ENCODE measurements at regions not wholly inside any gene's neighbourhood (a gene's known extent, or its start where the extent isn't known, plus 50 kb on each side); places are given as distances from the start of the nearest gene placed in this dataset.

- Histone ChIP-seq H3K4me3 (no peak overlapping the region), H3K9me3 (replicated peaks in 1 of 3) (no peaks in the 10 kb centered on the region), H3K4me1 (replicated peaks in 1 of 2) (no peaks in the 10 kb centered on the region), H3K36me3 (replicated peaks in 1 of 2) (no peaks in the 10 kb centered on the region), H3K27ac (no peak overlapping the region), H3K27me3 (no peaks in the 10 kb centered on the region)
- intact Hi-C loops (cut with DNase I) = no loop called here
- DNase-seq = no peak
- TF ChIP-seq CTCF (IDR thresholded peaks at IDR 0.05) (no peak), POLR2A (IDR thresholded peaks at IDR 0.05) (no peak)
- 66 to 73% (median 69%) methylated on average over 3 of the region's 3 CpGs for WGBS, 4 donors
Measured at GRCh38 chrX:87049567-87049966, 468.0 kb upstream of the KLHL4 start.

DNA sequence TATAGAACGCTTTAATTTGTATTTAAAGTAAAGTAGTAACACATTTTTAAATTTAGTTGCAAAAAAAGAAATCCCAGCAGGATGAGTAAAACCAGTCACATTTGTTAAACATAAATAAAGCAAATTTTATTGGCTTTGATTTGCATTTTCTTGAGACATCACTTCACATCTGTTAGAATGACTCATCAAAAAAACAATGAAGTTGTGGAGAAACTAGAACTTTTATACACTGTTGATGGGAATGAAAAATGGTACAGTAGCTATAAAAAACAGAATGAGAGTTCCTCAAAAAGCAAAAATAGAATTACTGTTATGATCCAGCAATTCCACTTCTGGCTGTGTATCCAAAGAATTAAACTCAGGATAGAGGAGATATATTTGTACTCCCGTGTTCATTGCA, 454.0 kb upstream of the KLHL4 start:
- H3K4me1 ChIP-seq (replicated peaks in 1 of 2) = no peaks in the 10 kb centered on the region
- no peak for DNase-seq
- no peak overlapping the region for H3K27ac ChIP-seq
- no peak overlapping the region for H3K4me3 ChIP-seq
- H3K9me3 ChIP-seq (replicated peaks in 1 of 3) = no peaks in the 10 kb centered on the region
- WGBS, 4 donors = 62 to 76% (median 64%) methylated on average over 2 of the region's 2 CpGs
- intact Hi-C loops (cut with DNase I) = no loop called here
- H3K27me3 ChIP-seq = peaks cover 13% of the 10 kb centered on the region
- TF ChIP-seq CTCF (IDR thresholded peaks at IDR 0.05) (no peak), POLR2A (IDR thresholded peaks at IDR 0.05) (no peak)
- H3K36me3 ChIP-seq (replicated peaks in 1 of 2) = no peaks in the 10 kb centered on the region

DNA sequence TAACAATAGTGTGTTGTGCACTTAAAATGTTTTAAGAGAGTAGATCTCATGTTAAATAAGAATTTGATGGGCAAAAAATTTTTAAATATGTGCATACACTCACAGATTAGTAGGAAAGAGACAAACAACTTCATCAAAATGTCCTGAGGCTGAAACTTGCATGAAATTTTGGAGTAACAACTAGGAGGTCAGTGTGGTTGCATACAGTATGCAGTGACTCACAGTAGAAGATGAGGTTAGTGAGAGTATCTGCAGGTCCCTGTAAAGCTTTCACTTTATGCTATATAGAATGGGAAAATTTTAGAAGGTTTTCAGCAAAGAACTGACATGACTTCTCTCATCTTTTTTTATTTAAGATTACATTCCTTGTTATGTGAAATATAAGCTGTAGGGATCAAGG, 453.1 kb upstream of the KLHL4 start:
- Histone ChIP-seq H3K27ac (no peak overlapping the region), H3K36me3 (replicated peaks in 1 of 2) (no peaks in the 10 kb centered on the region), H3K4me1 (replicated peaks in 1 of 2) (no peaks in the 10 kb centered on the region), H3K9me3 (replicated peaks in 1 of 3) (no peaks in the 10 kb centered on the region), H3K4me3 (no peak overlapping the region), H3K27me3 (peaks cover 13% of the 10 kb centered on the region)
- no peak for TF ChIP-seq POLR2A (IDR thresholded peaks at IDR 0.05)
- no peak for TF ChIP-seq CTCF (IDR thresholded peaks at IDR 0.05)
- DNase-seq = no peak
- intact Hi-C loops (cut with DNase I) = no loop called here

DNA sequence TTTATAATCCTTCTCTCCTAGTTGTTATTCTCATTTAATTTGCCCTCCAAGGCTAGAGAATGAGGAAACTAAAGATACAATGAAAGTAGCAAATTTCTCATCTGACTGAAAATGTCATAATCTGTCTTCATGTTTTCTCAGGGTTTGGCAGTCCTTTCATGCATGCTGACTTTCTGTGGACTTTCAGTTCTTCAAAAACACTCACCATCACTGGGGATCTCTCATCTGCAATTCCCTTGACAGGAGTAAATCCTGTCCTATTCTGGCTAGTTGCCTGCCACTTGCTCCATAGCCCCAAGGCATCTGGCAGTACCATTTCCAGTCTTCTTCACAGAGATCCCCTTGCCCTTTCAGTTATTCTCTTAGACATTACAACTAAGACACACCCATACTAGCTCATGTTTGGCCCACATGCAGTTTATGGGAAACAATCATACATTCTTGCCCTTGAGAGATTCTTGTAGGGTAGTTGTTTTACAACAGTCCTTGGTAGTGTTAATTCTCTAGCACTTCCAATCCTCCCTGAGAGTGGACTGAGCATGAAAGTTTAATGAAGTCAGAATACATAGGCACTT, 449.7 kb upstream of the KLHL4 start:
- TF ChIP-seq POLR2A (IDR thresholded peaks at IDR 0.05) (no peak), CTCF (IDR thresholded peaks at IDR 0.05) (no peak)
- Histone ChIP-seq H3K4me1 (replicated peaks in 1 of 2) (no peaks in the 10 kb centered on the region), H3K27ac (no peak overlapping the region), H3K4me3 (no peak overlapping the region), H3K36me3 (replicated peaks in 1 of 2) (no peaks in the 10 kb centered on the region), H3K27me3 (peaks cover 12% of the 10 kb centered on the region), H3K9me3 (replicated peaks in 1 of 3) (no peaks in the 10 kb centered on the region)
- DNase-seq = no peak
- intact Hi-C loops (cut with DNase I) = no loop called here
